ENCODE measurements at regions not wholly inside any gene's neighbourhood (a gene's known extent, or its start where the extent isn't known, plus 50 kb on each side); places are given as distances from the start of the nearest gene placed in this dataset.

GRCh38 chr6:21431526-21431925, 162.0 kb upstream of the SOX4 start:
- no peak for DNase-seq

- no peak for DNase-seq
Observed at GRCh38 chr6:21436625-21437024, 156.9 kb upstream of the SOX4 start.

GRCh38 chr6:21437581-21437980, 156.0 kb upstream of the SOX4 start:
- DNase-seq: no peak

- no peak for DNase-seq
Observed at GRCh38 chr6:21438237-21438985, 155.1 kb upstream of the SOX4 start.

GRCh38 chr6:21438986-21439352, 154.6 kb upstream of the SOX4 start:
- DNase-seq: no peak

- DNase-seq: no peak
Observed at GRCh38 chr6:21441386-21441785, 152.2 kb upstream of the SOX4 start.

GRCh38 chr6:21442874-21443273, 150.7 kb upstream of the SOX4 start:
- no peak for DNase-seq

GRCh38 chr6:21444711-21445260, 148.8 kb upstream of the SOX4 start:
- DNase-seq: no peak

GRCh38 chr6:21447987-21448386, 145.6 kb upstream of the SOX4 start:
- DNase-seq: no peak

GRCh38 chr6:21448485-21449109, 145.0 kb upstream of the SOX4 start:
- DNase-seq: no peak

- DNase-seq: no peak
Observed at GRCh38 chr6:21450149-21450548, 143.4 kb upstream of the SOX4 start.

- DNase-seq: no peak
Observed at GRCh38 chr6:21450628-21451027, 142.9 kb upstream of the SOX4 start.

- DNase-seq: no peak
Observed at GRCh38 chr6:21451546-21452013, 142.0 kb upstream of the SOX4 start.

- DNase-seq: no peak
Observed at GRCh38 chr6:21454262-21454661, 139.3 kb upstream of the SOX4 start.

- DNase-seq: no peak
Observed at GRCh38 chr6:21455071-21455470, 138.5 kb upstream of the SOX4 start.

- DNase-seq: no peak
Observed at GRCh38 chr6:21457647-21458046, 135.9 kb upstream of the SOX4 start.

- DNase-seq: no peak
Observed at GRCh38 chr6:21459641-21460040, 133.9 kb upstream of the SOX4 start.

GRCh38 chr6:21461844-21462518, 131.6 kb upstream of the SOX4 start:
- no peak for DNase-seq

GRCh38 chr6:21462519-21462852, 131.1 kb upstream of the SOX4 start:
- DNase-seq: no peak

- no peak for DNase-seq
Observed at GRCh38 chr6:21467091-21467490, 126.5 kb upstream of the SOX4 start.

- no peak for DNase-seq
Observed at GRCh38 chr6:21468461-21468860, 125.1 kb upstream of the SOX4 start.

- no peak for DNase-seq
Observed at GRCh38 chr6:21469213-21469612, 124.3 kb upstream of the SOX4 start.

- no peak for DNase-seq
Observed at GRCh38 chr6:21476112-21476511, 117.4 kb upstream of the SOX4 start.

- DNase-seq: no peak
Observed at GRCh38 chr6:21478411-21478810, 115.1 kb upstream of the SOX4 start.

Measured in NCI-H524 treated with DMSO at 0.1 percent for 48 hours (cell line).